ENCODE measurements at regions not wholly inside any gene's neighbourhood (a gene's known extent, or its start where the extent isn't known, plus 50 kb on each side); places are given as distances from the start of the nearest gene placed in this dataset.

DNA sequence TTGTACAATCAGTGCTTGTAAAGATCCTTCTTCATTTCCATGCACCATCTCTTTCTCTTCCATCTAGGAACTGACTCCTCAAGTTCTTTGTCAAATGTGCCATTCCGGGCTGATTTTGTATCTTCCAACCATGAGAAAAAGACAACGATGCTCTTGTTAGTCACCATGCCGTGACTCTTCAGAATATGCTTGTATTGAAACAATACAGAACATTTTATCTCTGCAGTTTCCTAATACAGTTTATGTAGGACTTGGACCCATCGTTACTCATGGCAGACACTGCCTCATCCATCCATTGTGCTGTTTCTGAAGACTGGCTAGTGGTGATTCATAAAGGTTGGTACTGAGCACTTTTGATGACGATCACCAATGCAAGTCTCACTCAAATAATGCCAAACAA is 283.2 kb downstream of the KCNS3 start:
- Histone ChIP-seq H3K18ac (ENCODE audit: low read depth, low read length) (no peak overlapping the region), H2BK120ac (ENCODE audit: low read depth, low read length) (no peak overlapping the region), H4K5ac (ENCODE audit: low read depth, low read length) (no peak overlapping the region), H2AK5ac (ENCODE audit: low read depth, low read length) (no peak overlapping the region), H3K14ac (replicated peaks; ENCODE audit: low read depth, low read length) (no peak overlapping the region), H3K9ac (ENCODE audit: low read depth, low read length) (no peak overlapping the region), H3K9me1 (ENCODE audit: insufficient read depth, low read length) (no peaks in the 10 kb centered on the region), H2AFZ (replicated peaks; ENCODE audit: low read length, poor library complexity) (no peak overlapping the region), H3K56ac (ENCODE audit: extremely low read depth, insufficient read depth, low read length) (no peak overlapping the region), H3K9me3 (ENCODE audit: control insufficient read depth, insufficient read depth, low read length) (no peaks in the 10 kb centered on the region), H2BK5ac (ENCODE audit: low read depth, low read length, poor library complexity, severe bottlenecking) (no peak overlapping the region), H3K23ac (ENCODE audit: low read depth, low read length) (no peak overlapping the region), H4K91ac (ENCODE audit: insufficient read depth, low read depth, low read length) (no peak overlapping the region), H2BK15ac (ENCODE audit: low read depth, low read length) (no peak overlapping the region), H3K4me3 (ENCODE audit: insufficient read depth, low read depth, low read length) (no peak overlapping the region), H4K8ac (ENCODE audit: low read depth in 2 of 2, low read length in 2 of 2) (no peak overlapping the region), H3K27ac (ENCODE audit: insufficient read depth, low read length) (no peak overlapping the region), H2BK20ac (ENCODE audit: low read depth, low read length) (no peak overlapping the region), H2AK9ac (replicated peaks; ENCODE audit: low read depth, low read length, poor library complexity) (no peak overlapping the region), H3K4me2 (ENCODE audit: low read depth, low read length) (no peak overlapping the region), H3K4me1 (ENCODE audit: control insufficient read depth, insufficient read depth, low read length) (no peaks in the 10 kb centered on the region), H3K27me3 (ENCODE audit: control insufficient read depth, insufficient read depth, low read length) (no peaks in the 10 kb centered on the region), H3K4ac (ENCODE audit: low read depth, low read length) (no peak overlapping the region), H3K79me1 (ENCODE audit: low read depth in 1 of 2, low read length in 2 of 2) (no peaks in the 10 kb centered on the region), H4K20me1 (ENCODE audit: insufficient read depth, low read length) (no peaks in the 10 kb centered on the region), H3K36me3 (ENCODE audit: control insufficient read depth, insufficient read depth, low read length) (no peaks in the 10 kb centered on the region)
- intact Hi-C loops (cut with micrococcal nuclease): no loop called here
- DNase-seq (no peak), ATAC-seq (ENCODE audit: low read depth) (no peak)
- WGBS, 2 experiments (ENCODE audit: extremely low coverage in 2 of 2, insufficient read length in 1 of 2): no CpG with 5 or more reads among the region's 5 CpGs
- dilution Hi-C loops (cut with HindIII; ENCODE audit: low sequenced_read_pairs, unreplicated experiment): no loop called here
- in situ Hi-C loops (cut with MboI; ENCODE audit: low sequenced_read_pairs): loop anchor here (25.0 kb wide), 1 partner anchor 299 kb away; no protein-coding TSS in a partner anchor
- CTCF ChIA-PET: interaction anchor here (2.3 kb wide), 1 partner anchor 12 kb away, joined by 6 read pairs; no protein-coding TSS in a partner anchor
- POLR2A ChIA-PET (ENCODE audit: unreplicated experiment): no interaction called here
- TF ChIP-seq FOS (IDR thresholded peaks at IDR 0.05; ENCODE audit: low read depth, low read length): no peak
- no peak for TF ChIP-seq MAZ (IDR thresholded peaks at IDR 0.05; ENCODE audit: borderline replicate concordance, low read depth, low read length)
- no peak for TF ChIP-seq MAFK (IDR thresholded peaks at IDR 0.05; ENCODE audit: low read depth, low read length)
- TF ChIP-seq, protein P1, sequence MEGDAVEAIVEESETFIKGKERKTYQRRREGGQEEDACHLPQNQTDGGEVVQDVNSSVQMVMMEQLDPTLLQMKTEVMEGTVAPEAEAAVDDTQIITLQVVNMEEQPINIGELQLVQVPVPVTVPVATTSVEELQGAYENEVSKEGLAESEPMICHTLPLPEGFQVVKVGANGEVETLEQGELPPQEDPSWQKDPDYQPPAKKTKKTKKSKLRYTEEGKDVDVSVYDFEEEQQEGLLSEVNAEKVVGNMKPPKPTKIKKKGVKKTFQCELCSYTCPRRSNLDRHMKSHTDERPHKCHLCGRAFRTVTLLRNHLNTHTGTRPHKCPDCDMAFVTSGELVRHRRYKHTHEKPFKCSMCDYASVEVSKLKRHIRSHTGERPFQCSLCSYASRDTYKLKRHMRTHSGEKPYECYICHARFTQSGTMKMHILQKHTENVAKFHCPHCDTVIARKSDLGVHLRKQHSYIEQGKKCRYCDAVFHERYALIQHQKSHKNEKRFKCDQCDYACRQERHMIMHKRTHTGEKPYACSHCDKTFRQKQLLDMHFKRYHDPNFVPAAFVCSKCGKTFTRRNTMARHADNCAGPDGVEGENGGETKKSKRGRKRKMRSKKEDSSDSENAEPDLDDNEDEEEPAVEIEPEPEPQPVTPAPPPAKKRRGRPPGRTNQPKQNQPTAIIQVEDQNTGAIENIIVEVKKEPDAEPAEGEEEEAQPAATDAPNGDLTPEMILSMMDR (conservative IDR thresholded peaks at IDR 0.05; ENCODE audit: low read depth, low read length): no peak
- no peak for TF ChIP-seq RFX5 (IDR thresholded peaks at IDR 0.05; ENCODE audit: low read depth, low read length)
- TF ChIP-seq NFE2L2 (IDR thresholded peaks at IDR 0.05; ENCODE audit: low read depth, low read length): no peak
- no TSS peak for BruUV-seq (replicated peaks)

Measured in IMR-90 (cell line).